HepG2 (cell line): ENCODE measurements at regions not wholly inside any gene's neighbourhood (a gene's known extent, or its start where the extent isn't known, plus 50 kb on each side); places are given as distances from the start of the nearest gene placed in this dataset.

ENCODE experiments used
- ARID3A ChIP-seq: IDR thresholded peaks from 2 replicates; pipeline ENCODE4 v1.6.1; 2012; ENCODE audit warnings: low read depth, low read length, improper control_type of control experiment
- SNAPC4 ChIP-seq: sonication (generic); formaldehyde crosslinking; IDR thresholded peaks from 2 replicates; pipeline ENCODE4 v1.4.0; 2020; ENCODE audit warnings: mild to moderate bottlenecking, missing genetic modification reagents
- ZNF331 ChIP-seq: sonication (generic); formaldehyde crosslinking; IDR thresholded peaks from 2 replicates; pipeline ENCODE4 v1.4.0; 2020; ENCODE audit warnings: missing genetic modification reagents

GRCh38 chr17:22718689-22719088, 1026.4 kb downstream of the KCNJ18 start:
- no peak for TF ChIP-seq ARID3A
- no peak for TF ChIP-seq ZNF331 (CRISPR knock-in tag)
- no peak for TF ChIP-seq SNAPC4 (CRISPR knock-in tag)
